Adrenal gland (tissue), 9 donors: ENCODE measurements at regions not wholly inside any gene's neighbourhood (a gene's known extent, or its start where the extent isn't known, plus 50 kb on each side); places are given as distances from the start of the nearest gene placed in this dataset.

Experiments used
- DNase-seq, 7 donors: peaks; one replicate each; pipeline ENCODE4 v3.0.0-alpha.2; 2019 to 2020
- H3K27ac ChIP-seq, 5 donors: fragments of 200-600 bp; sonication (generic) in 4 of 5; 1 replicate in 3 of 5; 2 replicates in 2 of 5; pipeline versions ENCODE4 v1.5.1 to v1.8.0; 2016 to 2020; ENCODE audit warnings: mild to moderate bottlenecking in 1 of 5
- H3K27me3 ChIP-seq: fragments of 200-600 bp; 2 replicates; pipeline ENCODE4 v1.8.0; 2021
- H3K36me3 ChIP-seq, 2 donors: fragments of 200-600 bp; replicated peaks in 1 of 2; 1 replicate in 1 of 2; 2 replicates in 1 of 2; pipeline versions ENCODE4 v1.5.1 to v1.8.0; 2018 to 2022
- H3K4me1 ChIP-seq, 2 donors: fragments of 200-600 bp; replicated peaks in 1 of 2; 1 replicate in 1 of 2; 2 replicates in 1 of 2; pipeline versions ENCODE4 v1.5.1 to v1.8.0; 2018 to 2021
- H3K4me3 ChIP-seq, 4 donors: fragments of 200-600 bp; sonication (generic) in 3 of 4; one replicate each; pipeline ENCODE4 v1.5.1; 2016 to 2018
- H3K9me3 ChIP-seq, 3 donors: fragments of 200-600 bp; sonication (generic) in 1 of 3; replicated peaks in 1 of 3; 1 replicate in 2 of 3; 2 replicates in 1 of 3; pipeline versions ENCODE4 v1.5.1 to v1.8.0; 2016 to 2021
- CTCF ChIP-seq, 6 experiments: fragments of 450-650 bp in 4 of 6; fragments of 200-600 bp in 2 of 6; sonication (generic) in 1 of 6; IDR thresholded peaks; 1 replicate in 5 of 6; 2 replicates in 1 of 6; pipeline versions ENCODE4 v1.5.1 to v1.8.0; 2016 to 2021; ENCODE audit warnings: antibody characterized with exemption in 6 of 6, mild to moderate bottlenecking in 2 of 6, moderate library complexity in 1 of 6
- POLR2A ChIP-seq, 2 donors: fragments of 450-650 bp; IDR thresholded peaks; one replicate each; pipeline ENCODE4 v1.6.1; 2017; ENCODE audit warnings: antibody characterized with exemption in 2 of 2, mild to moderate bottlenecking in 2 of 2, moderate library complexity in 1 of 2
- WGBS, 4 donors: extraction: QIAGEN DNeasy Blood & Tissue Kit in 2 of 4; methylation state at CpG; one replicate each; pipeline versions ENCODE4 v1.1.5 to v1.1.7; 2013 to 2017; 5-methylcytosine and 5-hydroxymethylcytosine counted together
- intact Hi-C, 2 donors: fragments of 100-400 bp; cut with DNase I; formaldehyde crosslinking; loops; one replicate each; pipeline versions ENCODE4 v1.14.1 to v1.15.0; 2022 to 2023
- donor health status: healthy with polysubstance abuse.
- donor health status: Bipolar disorder and iron deficiency.
- donor health status: DM: yes; HTN: yes; CAD: no.
- donor health status: DM: no; HTN: no; CAD: no.
- donor health status: DM: no; HTN: no; CAD: no.

GRCh38 chr18:42649331-42650035, 466.0 kb downstream of the RIT2 start:
- 78 to 88% (median 82%) methylated on average over 5 of the region's 5 CpGs for WGBS, 4 donors

DNA sequence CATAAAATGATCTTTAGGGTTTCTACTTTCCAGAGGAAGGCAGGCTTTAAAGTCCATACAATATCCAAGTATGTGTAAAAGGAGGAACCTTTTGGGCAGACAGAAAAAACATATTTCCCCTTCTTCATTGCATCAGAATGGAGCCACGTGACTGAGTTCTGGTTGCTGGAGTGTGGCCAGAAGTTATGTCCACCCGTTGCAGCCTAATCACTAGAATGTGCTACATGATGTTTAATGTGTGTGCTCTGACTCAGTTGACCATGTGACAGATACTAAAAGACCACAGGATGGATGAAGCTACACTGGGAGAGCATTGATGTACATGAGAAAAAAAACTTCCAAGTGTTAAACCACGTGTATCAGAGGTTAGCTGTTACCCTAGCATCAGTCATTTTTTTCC, 460.9 kb downstream of the RIT2 start:
- H3K4me1 ChIP-seq, result no peaks in the 10 kb centered on the region
- no peaks in the 10 kb centered on the region for H3K36me3 ChIP-seq
- no peak overlapping the region for H3K27ac ChIP-seq
- no peaks in the 10 kb centered on the region for H3K9me3 ChIP-seq
- H3K4me3 ChIP-seq, result no peak overlapping the region
- intact Hi-C loops, result no loop called here
- TF ChIP-seq POLR2A (IDR thresholded peaks at IDR 0.05) (no peak), CTCF (IDR thresholded peaks at IDR 0.05) (no peak)
- 35 to 46% (median 43%) methylated on average over 3 of the region's 3 CpGs for WGBS, 4 donors
- DNase-seq, result no peak
- no peaks in the 10 kb centered on the region for H3K27me3 ChIP-seq

More at GRCh38 chr18:42649331-42650035, 466.0 kb downstream of the RIT2 start:
- H3K4me1 ChIP-seq, result no peaks in the 10 kb centered on the region
- H3K4me3 ChIP-seq, result no peak overlapping the region
- intact Hi-C loops, result no loop called here
- TF ChIP-seq POLR2A (IDR thresholded peaks at IDR 0.05), result no peak
- no peak for TF ChIP-seq CTCF (IDR thresholded peaks at IDR 0.05)
- H3K27me3 ChIP-seq, result no peaks in the 10 kb centered on the region
- H3K9me3 ChIP-seq, result no peaks in the 10 kb centered on the region
- no peak for DNase-seq
- no peak overlapping the region for H3K27ac ChIP-seq
- H3K36me3 ChIP-seq, result no peaks in the 10 kb centered on the region

GRCh38 chr18:42657551-42657950, 457.9 kb downstream of the RIT2 start:
- H3K9me3 ChIP-seq, result no peaks in the 10 kb centered on the region
- H3K27me3 ChIP-seq, result no peaks in the 10 kb centered on the region
- no peak for TF ChIP-seq CTCF (IDR thresholded peaks at IDR 0.05)
- TF ChIP-seq POLR2A (IDR thresholded peaks at IDR 0.05), result no peak
- intact Hi-C loops, result no loop called here
- H3K4me1 ChIP-seq, result no peaks in the 10 kb centered on the region
- no peak overlapping the region for H3K27ac ChIP-seq
- no peaks in the 10 kb centered on the region for H3K36me3 ChIP-seq
- WGBS, 4 donors, result 75 to 84% (median 77%) methylated on average over 1 of the region's 1 CpG
- no peak overlapping the region for H3K4me3 ChIP-seq
- DNase-seq, result no peak

DNA sequence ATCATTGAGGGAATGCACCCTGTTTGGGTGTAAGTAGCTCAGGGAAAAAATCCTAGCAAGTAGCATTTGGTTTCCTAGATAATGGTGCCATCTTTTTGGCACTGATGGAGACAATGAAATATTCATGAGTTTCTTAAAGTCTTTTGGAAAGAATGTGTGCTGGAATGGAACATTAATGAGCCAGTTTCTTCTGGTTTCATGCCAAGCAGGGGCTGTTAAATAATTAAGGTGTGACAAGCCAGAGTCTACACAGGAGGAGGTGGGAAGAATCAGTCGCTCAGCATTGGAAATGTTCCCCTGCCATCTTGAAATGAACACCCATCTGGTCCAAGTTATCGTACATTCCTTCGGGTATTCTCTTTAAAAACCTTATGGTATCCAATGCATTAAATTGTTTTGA, 457.3 kb downstream of the RIT2 start:
- WGBS, 4 donors, result 73 to 87% (median 87%) methylated on average over 3 of the region's 3 CpGs
- no peak for DNase-seq

More for the DNA sequence above, 457.3 kb downstream of the RIT2 start:
- no peaks in the 10 kb centered on the region for H3K4me1 ChIP-seq
- no peak overlapping the region for H3K4me3 ChIP-seq
- no peaks in the 10 kb centered on the region for H3K9me3 ChIP-seq
- H3K27ac ChIP-seq, result no peak overlapping the region
- TF ChIP-seq CTCF (IDR thresholded peaks at IDR 0.05), result no peak
- TF ChIP-seq POLR2A (IDR thresholded peaks at IDR 0.05), result no peak
- no peaks in the 10 kb centered on the region for H3K36me3 ChIP-seq
- no peaks in the 10 kb centered on the region for H3K27me3 ChIP-seq
- intact Hi-C loops, result no loop called here
